ENCODE measurements at regions not wholly inside any gene's neighbourhood (a gene's known extent, or its start where the extent isn't known, plus 50 kb on each side); places are given as distances from the start of the nearest gene placed in this dataset.
"Not testable (repeated sequence)": the region's sequence is repeated elsewhere in the genome, so short reads cannot be mapped to it uniquely, and the experiment has no call there.

DNA sequence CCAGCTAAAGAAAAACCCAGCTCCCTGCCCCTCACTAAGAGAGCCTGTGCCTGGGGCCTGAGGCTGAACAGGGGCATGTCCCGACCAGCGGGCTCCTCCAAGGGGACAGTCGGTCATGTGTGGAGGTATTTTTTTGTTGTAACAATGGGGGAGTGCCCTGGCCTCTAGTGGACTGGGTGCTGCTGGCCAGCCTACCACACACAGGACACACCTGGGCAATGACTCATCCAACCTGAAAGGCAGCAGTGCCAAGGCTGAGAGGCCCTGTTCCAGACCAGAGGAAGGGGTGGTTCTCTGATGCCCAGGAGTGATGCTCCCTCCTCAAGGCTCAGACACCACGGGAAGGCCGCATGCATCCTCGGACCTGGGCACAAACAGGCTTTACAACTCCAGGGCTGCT, 181.5 kb downstream of the OLFM1 start:
- no peak for DNase-seq (ENCODE audit: low read depth, low spot score)
- no peak overlapping the region for H3K27ac ChIP-seq

DNA sequence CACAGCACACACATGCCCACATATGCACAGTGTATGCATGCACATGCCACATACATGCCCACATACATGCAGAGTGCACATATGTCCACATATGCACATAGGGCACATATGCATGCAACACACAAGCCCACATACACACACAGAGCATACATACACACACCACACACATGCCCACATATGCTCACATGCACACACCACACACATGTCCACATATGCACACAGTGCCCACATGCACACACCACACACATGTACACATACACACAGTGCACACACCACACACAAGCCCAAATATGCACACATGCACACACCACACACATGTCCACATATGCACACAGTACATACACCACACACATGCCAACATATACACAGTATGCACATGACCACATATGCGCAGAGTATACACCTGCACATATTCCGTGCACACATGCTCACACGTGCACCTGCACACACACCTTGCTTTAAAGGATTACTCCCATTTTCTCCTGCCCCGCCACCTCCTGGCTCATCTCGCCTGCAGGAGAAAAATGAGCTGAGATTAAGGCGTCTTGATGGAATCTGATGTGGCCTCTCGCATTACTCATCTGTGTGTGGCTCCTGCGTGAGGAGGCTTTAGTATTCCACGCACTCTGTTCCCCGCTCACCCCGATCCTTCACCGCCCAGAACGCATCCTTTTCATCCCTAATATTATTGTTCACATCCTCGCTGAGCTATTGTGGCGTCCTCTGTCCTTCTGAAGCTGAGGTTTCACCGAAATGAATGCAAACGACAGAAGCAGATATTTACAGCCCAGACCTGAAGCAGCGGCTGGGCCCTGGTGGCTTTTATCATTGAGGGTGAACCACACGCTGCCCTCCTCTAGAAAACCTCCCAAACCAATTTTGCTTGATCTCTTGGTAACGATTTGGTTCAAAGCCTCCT, 182.7 kb downstream of the OLFM1 start:
- no peak for DNase-seq (ENCODE audit: low read depth, low spot score)
- no peak overlapping the region for H3K27ac ChIP-seq

DNA sequence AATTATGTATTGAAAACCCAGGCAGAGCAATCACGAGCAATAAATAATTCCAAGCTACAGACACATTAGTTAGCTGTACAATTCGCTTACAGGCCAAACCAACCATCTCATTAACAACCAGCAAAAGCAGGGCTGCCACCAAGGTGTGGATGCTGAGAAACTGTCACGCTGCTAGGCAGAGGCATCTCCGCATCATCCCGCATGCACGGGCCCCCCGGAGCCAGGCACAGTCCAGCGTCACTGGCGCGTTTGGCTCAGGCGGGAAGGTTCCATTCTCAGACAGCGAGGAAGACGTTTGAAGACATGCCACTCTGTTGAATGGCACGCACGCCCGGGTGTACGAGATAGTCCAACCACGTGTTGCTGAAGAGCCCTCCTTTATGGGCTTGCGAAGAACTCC, 184.0 kb downstream of the OLFM1 start:
- no peak for DNase-seq (ENCODE audit: low read depth, low spot score)
- H3K27ac ChIP-seq, result no peak overlapping the region

DNA sequence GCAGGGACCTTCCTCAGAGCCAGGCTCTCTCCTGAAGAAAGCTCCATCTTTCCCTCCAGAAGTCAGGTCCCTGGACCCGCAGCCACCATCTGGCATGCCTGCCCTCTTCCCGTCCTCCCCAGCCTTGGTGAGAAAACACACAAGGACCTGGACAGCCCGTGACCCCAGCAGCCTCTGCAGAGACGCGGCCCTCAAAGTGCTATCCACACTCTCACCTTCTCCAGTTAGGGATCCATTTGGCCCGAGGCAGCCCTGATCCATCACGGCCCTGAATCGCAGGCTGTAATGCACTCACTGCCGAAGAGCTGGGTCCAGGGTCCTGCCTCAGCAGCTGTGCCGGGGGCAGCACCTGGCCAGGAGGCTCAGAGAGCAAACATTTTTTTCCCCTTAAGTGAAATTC, 185.1 kb downstream of the OLFM1 start:
- H3K27ac ChIP-seq, result no peak overlapping the region
- no peak for DNase-seq (ENCODE audit: low read depth, low spot score)

DNA sequence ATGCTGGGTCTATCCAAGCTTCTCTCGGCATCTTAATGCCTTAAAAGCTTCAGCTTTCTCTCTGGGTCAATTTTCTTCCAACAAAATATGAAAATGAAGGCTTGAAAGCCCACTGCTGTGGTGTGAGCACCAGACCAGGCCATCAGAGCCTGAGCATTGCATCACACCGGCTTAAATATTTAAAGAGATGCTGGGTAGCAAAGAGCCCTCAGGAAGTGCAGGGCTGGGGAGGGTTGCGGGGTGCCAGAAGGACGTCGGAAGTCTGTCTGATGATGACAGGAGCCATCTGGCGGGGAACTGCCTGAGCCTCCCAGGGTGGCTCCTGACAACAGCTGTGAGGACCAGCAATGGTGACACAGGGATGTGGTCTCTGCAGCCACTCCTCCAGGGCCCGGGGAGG, 185.5 kb downstream of the OLFM1 start:
- DNase-seq (ENCODE audit: low read depth, low spot score), result no peak
- H3K27ac ChIP-seq, result no peak overlapping the region

DNA sequence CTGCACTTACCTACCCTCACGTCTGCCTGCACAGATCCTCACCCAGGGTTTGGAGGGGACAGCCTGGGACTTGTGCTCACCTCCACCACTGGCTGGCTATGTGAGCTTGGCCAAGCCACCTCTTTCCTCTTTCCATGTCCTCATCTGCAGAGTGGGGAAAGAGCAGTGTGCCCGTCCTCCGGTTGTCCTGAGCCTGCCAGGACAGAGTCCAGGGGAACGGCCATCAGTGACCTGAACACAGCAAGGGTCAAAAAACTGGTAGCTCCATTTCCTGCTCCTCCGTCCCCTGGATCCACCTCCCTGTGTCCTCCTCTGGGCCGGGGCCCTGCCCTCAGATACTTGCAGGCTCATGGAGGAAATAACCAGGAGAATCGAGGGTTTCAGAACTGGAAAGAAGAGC, 187.7 kb downstream of the OLFM1 start:
- no peak overlapping the region for H3K27ac ChIP-seq
- no peak for DNase-seq (ENCODE audit: low read depth, low spot score)

DNA sequence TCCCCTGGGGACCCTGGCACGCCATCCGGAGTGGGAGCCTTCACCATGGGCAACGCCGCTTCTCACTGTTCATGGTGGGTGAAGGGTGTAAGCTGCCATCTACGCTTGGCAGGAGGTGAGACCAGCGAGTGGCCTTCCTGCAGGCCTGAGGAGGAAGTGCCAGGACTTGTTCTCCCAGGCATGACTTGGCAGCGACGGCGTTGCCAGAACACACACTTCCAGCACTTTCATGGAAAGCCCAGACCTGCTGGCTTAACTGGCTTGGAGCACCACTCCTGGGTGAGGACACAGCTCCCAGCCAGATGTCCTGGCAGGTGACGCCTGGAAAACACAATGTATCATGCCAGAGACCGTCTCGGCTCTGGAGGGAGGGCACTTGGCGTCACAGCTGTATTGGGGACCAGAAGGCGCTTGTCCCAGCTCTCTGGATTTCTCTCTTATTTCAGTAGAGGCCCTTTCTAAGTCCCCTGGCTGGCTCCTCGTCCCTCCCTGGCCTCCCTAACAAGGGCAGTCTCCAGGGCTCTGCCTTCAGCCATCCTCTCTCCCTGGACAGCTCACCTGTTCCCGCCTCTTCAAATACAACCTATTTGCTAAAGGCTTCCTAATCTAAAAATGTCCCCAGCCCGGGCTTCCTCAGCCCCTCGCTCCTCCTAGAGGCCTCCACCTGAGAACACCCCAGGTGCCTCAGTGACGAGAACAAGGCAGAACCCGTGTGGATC, 188.3 kb downstream of the OLFM1 start:
- H3K27ac ChIP-seq, result no peak overlapping the region
- DNase-seq (ENCODE audit: low read depth, low spot score), result no peak

DNA sequence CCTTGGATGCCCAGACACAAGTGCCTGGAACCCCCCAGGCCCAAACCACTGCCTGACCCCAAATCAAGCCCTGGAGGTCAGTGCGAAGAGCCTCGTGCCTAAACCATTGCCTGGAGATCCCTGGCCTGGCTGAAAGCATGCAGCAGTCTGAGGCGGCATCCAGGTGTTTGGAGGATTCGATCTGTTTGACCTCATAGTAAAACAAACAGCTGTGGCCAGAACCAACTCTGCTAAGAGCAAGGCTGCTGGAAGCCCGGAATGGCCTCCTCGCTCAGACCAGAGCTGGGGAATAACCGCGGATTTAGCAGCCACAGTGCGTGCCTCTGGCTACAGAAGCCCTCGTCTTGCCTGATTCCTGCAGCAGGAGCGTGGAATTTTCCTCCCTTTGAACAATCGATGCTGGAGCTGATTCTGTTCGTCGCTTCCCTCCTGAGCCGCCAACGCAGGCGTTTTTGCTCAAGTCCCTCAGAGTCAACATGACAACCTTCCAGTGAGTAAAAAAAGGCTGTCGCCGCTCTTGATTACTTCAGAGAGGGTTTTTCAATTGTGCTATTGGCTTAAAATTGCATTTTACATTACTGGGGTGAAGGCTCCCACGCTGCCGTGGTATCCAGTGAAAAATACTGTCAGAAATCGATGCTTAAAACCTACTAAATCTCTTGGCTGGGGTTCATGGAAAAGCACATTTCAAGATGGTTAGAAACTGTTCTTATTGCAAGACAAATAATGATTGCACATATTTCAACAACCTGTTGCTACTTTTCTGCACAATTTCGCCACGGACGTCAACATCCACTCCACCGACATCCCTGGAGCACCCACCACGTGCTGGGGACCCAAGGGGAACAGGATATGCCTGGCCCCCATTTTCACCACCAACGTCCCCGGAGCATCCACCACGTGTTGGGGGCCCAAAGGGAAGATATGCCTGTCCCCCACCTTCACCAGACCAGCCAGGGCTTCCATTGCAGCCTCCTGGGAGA, 190.0 kb downstream of the OLFM1 start:
- H3K27ac ChIP-seq, result no peak overlapping the region
- no peak for DNase-seq (ENCODE audit: low read depth, low spot score)

DNA sequence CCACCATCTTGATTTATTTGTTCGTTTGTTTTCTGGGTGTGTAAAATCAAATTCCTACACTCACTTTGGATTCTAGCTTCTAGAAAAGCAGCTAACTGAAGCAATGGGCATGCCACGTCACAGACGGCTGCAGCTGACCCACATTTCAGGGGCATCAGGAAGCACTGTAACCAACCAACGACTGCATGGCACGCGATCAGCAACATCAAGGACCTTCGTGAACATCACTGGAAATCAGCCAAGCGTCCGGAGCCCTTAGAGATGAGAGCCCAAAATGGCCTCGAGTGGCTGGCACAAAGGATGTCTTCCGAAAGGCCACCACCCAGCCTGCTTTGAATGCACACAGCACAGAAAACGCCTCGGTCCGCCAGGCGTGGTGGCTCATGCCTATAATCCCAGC, 191.1 kb downstream of the OLFM1 start:
- no peak overlapping the region for H3K27ac ChIP-seq
- DNase-seq (ENCODE audit: low read depth, low spot score), result no peak

DNA sequence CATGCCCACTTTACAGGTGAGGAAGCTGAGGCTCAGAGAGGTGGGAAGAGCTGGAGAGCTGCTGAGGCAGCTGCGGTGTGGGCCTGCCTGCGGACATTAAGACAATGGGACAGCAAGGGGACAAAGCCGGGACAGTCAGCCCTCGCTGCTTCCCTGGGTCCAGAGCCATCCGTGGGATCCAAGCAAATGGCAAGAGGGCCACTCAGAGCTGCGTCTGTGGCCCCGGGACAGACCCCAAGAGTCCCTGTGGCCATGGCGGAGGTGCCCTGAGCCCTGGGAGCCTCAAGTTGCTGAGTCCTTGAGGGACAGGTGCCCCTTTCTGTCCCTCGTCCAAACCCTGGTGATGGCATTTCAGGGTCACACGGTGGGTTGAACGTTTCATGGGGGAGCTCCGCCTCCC, 191.9 kb downstream of the OLFM1 start:
- DNase-seq (ENCODE audit: low read depth, low spot score), result no peak
- H3K27ac ChIP-seq, result no peak overlapping the region

DNA sequence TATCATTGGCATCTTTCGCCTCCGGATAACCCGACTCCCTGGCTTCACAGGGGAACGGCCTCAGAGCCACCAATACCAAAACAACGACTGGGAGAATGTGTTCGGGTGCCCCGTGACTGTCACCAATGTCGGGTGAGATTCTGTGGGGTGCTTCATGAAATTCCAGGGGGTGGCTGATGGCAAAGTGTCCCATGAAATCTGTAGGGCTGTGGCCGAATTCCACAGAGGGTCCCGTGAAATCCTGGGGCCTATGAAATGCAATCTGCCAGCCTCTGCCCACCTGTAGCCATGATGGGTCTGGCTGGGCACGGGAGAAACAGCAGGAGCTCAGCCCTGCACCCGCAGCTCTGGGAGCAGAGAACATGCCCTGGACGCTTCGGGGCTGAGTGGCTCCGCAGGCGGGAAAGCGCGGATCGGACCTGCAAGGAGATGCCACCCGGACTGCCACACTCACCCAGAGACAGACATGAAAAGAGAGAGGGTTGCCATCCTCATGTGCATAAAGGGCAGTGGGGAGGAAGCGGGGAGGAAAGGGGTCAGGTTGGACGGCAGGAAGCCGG, 192.4 kb downstream of the OLFM1 start:
- DNase-seq (ENCODE audit: low read depth, low spot score), result no peak
- no peak overlapping the region for H3K27ac ChIP-seq

DNA sequence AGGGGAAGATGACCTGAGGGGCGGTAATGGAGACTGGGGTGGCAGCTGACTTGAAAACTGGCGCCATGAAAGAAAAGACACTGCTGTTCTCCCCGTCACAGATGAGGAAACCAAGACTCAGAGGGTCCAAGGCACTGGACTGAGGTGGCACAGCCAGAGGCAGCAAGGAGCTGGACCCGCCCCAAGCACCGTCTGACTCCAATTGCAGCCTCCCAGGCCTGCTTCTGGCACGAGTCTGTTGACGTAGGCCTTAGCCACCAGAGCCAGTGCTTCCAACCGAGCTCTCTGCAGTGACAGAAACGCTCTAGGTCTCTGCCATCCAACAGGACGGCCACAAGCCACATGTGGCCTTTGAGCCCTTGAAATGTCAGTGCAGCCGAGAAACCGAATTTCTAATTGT, 193.2 kb downstream of the OLFM1 start:
- no peak for DNase-seq (ENCODE audit: low read depth, low spot score)
- no peak overlapping the region for H3K27ac ChIP-seq

DNA sequence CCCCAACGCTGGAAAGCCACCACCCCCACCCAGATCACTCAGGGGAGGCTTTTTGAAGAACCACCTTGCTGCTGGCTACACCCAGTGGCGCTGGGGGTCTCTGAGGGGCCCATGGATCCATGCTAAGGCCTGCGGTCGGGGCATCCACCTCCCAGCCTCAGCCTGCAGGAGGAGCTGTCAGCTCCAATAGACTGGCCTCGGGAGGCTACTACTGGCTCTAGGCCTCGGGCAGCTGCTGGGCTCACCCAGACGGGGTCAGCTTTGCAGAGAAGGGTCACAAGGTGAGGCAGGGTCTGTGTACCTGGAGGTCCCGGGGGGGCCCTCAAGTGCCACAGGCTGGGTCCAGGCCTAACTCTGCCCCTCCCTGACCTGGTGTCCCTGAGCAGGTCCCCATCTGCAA, 193.7 kb downstream of the OLFM1 start:
- H3K27ac ChIP-seq, result no peak overlapping the region
- no peak for DNase-seq (ENCODE audit: low read depth, low spot score)

DNA sequence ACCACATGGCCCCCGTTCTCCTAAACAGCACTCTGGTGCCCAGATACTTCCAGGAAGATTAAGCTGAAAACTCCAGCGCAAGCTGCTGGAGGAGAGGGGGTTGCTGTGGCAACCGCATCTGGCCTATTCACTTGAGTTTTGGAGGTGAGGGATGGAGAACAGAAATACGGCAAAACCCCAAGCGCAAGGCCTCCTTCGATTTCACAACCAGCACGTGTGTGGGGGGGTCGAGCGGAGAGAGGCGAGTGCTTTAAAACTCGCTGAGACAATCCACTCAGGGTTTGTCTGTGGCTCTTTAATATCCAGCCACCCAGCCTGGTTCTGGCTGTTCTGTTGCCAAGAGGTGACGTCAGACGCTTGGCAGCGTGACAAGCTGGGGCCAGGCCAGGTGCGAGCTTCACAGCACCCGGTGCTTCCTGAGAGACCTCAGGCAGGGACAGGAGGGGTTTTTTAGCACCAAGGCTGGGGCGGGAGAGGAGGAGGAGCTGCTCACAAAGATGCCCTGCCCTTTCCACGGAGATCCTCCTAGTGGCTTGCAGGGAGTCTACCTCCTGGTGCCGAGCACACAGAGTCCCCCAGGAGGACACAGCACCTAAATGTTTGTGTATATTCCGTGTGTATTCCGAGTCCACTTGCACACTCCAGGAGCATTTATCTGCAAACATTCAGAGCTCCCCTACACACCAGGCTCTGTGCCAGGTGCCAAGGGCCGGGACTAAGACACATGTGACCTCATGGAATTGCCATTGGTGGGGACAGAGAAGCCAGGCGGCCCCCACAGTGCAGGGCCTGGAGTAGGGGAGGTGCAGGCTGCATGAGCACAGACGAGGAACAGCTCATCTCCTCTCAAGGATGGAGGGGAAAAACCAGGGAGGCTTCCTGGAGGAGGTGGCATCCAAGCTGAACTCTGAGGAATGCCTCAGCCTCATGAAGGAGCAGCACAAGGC, 194.6 kb downstream of the OLFM1 start:
- peak; percentile 10 for DNase-seq (ENCODE audit: low read depth, low spot score)
- no peak overlapping the region for H3K27ac ChIP-seq

DNA sequence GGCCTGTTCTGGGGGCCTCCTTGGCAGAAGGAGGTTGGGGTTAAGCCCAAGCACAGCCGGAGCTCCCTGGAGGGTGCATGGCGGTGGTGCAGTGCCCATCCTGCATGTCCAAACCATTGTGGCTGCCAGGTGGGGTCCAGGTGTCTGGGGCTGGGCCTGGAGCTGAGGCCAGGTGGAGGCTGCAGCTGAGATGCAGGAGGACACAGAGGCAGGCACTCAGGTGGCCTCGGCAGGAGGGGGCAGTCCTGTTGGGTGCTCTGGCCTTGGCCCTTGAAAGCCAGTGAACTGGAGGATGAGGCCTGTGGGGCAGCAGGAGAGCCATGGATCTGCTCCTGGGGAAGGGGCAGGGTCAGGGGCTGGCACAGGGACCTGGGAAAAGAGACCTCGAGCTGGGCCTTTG, 195.3 kb downstream of the OLFM1 start:
- DNase-seq (ENCODE audit: low read depth, low spot score), result no peak
- no peak overlapping the region for H3K27ac ChIP-seq

DNA sequence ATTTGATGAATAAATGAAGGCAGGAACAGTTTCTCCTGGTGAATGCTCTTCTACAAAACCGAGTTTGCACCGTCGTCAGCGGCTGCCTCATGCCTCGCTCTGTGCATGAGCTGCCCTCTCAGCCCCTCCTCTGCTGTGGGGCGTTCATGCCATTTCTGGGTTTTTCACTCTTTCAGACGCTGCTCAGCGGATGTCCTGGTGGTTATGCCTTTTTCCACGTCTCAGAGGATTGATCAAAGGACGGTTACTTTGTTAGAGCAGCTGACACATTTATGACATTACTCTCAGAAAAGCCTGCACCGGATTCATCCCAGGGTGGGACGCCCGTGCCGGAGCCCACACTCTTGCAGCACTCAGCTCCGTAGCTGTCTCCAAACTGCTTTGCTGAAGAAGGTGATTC, 195.9 kb upstream of the PPP1R26 start:
- H3K27ac ChIP-seq, result no peak overlapping the region
- DNase-seq (ENCODE audit: low read depth, low spot score), result no peak

DNA sequence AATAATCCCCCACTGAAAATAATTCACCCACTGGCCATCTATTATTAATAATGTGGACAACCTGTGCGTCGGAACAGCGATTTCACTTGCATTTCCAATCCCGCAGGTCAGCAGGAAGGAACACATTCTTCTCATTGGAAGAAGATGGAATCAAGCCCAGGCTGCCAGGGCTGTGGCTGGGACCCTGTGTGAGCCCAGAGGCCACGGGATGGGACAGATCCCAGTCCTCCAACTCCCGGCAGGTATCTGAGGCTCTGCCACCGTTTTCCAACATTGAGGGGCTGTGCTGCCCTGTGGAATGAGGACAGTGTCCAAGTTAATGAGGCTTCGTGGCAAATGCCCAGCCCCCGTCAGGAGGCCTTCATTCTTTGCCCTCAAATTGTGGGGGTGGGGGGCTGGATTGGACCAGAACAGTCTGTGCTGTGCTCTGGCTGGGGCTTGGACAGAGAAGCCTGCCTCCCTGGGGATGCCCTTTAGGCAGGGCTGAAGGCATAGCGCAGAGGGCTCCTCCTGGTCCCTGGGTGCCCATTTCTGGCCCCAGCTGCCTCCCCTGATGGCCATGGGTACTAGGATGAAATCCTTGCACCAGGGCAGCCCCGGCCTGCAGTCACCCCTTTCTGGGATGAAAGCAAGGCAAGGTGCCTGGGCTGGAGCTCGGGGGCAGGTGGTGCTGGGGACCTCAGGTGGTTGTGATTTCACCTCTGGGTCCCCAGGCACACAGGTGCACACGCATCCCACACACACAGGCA, 195.0 kb upstream of the PPP1R26 start:
- no peak overlapping the region for H3K27ac ChIP-seq
- no peak for DNase-seq (ENCODE audit: low read depth, low spot score)

DNA sequence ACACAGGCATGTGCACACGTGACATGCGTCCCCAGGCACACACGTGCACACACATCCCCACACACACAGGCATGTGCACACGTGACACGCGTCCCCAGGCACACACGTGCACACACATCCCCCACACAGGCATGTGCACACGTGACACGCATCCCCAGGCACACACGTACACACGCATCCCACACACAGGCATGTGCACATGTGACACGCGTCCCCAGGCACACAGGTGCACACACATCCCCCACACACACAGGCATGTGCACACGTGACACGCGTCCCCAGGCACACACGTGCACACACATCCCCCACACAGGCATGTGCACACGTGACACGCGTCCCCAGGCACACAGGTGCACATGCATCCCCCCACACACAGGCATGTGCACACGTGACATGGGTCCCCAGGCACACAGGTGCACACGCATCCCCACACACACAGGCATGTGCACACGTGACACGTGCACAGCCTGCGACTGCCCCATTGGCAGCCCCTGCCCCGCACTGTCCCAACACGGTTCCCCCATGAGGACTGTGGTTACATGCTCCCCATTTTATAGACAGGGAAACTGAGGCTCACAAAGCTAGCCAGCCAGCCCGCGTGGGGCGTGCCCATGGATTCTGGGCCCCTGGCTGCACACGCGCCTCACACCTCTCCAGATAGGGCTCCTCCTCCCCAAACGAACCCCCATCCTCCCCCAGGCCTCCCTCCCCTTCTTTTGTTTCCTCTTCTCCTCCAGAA, 193.2 kb upstream of the PPP1R26 start:
- DNase-seq (ENCODE audit: low read depth, low spot score); H3K27ac ChIP-seq: not testable (repeated sequence)

Data from epithelial cell of prostate (primary cell).